OCI-LY1 (cell line): ENCODE measurements at regions not wholly inside any gene's neighbourhood (a gene's known extent, or its start where the extent isn't known, plus 50 kb on each side); places are given as distances from the start of the nearest gene placed in this dataset.

ENCODE experiments used
- H2AFZ ChIP-seq: fragments of 200-600 bp; sonication (generic), shearing (Covaris generic); 2 replicates; pipeline ENCODE4 v1.6.0; 2014; ENCODE audit warnings: antibody characterized with exemption, mild to moderate bottlenecking, low read length
- H3F3A ChIP-seq: fragments of 200-600 bp; sonication (generic), shearing (Covaris generic); 2 replicates; pipeline ENCODE4 v1.6.0; 2014; ENCODE audit warnings: mild to moderate bottlenecking, antibody characterized with exemption, low read length, moderate library complexity; ENCODE audit not compliant: insufficient read depth
- H3K27ac ChIP-seq: fragments of 200-600 bp; sonication (generic); 2 replicates; pipeline ENCODE4 v1.5.1; 2014; ENCODE audit warnings: low read length, mixed run types, mild to moderate bottlenecking, low read depth; ENCODE audit not compliant: poor library complexity, severe bottlenecking
- H3K27me3 ChIP-seq: fragments of 200-600 bp; sonication (generic); 2 replicates; pipeline ENCODE4 v1.6.0; 2014; ENCODE audit warnings: antibody characterized with exemption, mild to moderate bottlenecking, low read length, moderate library complexity; ENCODE audit not compliant: insufficient read depth
- H3K36me3 ChIP-seq: fragments of 200-600 bp; sonication (generic); 2 replicates; pipeline ENCODE4 v1.6.1; 2014; ENCODE audit warnings: mild to moderate bottlenecking, antibody characterized with exemption, low read length, moderate library complexity, mixed read lengths; ENCODE audit not compliant: insufficient read depth
- H3K4me1 ChIP-seq: fragments of 200-600 bp; sonication (generic); 2 replicates; pipeline ENCODE4 v1.5.1; 2014; ENCODE audit warnings: mild to moderate bottlenecking, low read length, moderate library complexity; ENCODE audit not compliant: insufficient read depth, severe bottlenecking
- H3K4me2 ChIP-seq: fragments of 200-600 bp; sonication (generic), shearing (Covaris generic); 2 replicates; pipeline ENCODE4 v1.6.1; 2014; ENCODE audit warnings: low read length
- H3K4me3 ChIP-seq: fragments of 200-600 bp; sonication (generic); 2 replicates; pipeline ENCODE4 v1.5.1; 2014; ENCODE audit warnings: low read length, low read depth, mild to moderate bottlenecking, mixed read lengths; ENCODE audit not compliant: poor library complexity, severe bottlenecking
- H3K79me2 ChIP-seq: fragments of 200-600 bp; shearing (Covaris generic); 2 replicates; pipeline ENCODE4 v1.6.1; 2016; ENCODE audit warnings: mixed run types, low read length, mixed read lengths; ENCODE audit not compliant: insufficient read depth
- H3K9ac ChIP-seq: fragments of 200-600 bp; sonication (generic), shearing (Covaris generic); 2 replicates; pipeline ENCODE4 v1.6.1; 2014; ENCODE audit warnings: mild to moderate bottlenecking, low read length, mixed read lengths
- H3K9me2 ChIP-seq: fragments of 200-600 bp; sonication (generic), shearing (Covaris generic); 2 replicates; pipeline ENCODE4 v1.6.1; 2014; ENCODE audit warnings: low read depth, mild to moderate bottlenecking, low read length, mixed read lengths
- H3K9me3 ChIP-seq: fragments of 200-600 bp; shearing (Covaris generic); 2 replicates; pipeline ENCODE4 v1.6.1; 2014; ENCODE audit warnings: low read length, mixed read lengths
- H4K20me1 ChIP-seq: fragments of 200-600 bp; sonication (generic), shearing (Covaris generic); 2 replicates; pipeline ENCODE4 v1.6.0; 2016; ENCODE audit warnings: mild to moderate bottlenecking, low read length; ENCODE audit not compliant: insufficient read depth
- CTCF ChIP-seq: fragments of 200-600 bp; sonication (generic), shearing (Covaris generic); IDR thresholded peaks from 2 replicates; pipeline ENCODE4 v1.5.1; 2017; ENCODE audit warnings: mild to moderate bottlenecking, antibody characterized with exemption, low read length, moderate library complexity, mixed read lengths
- EZH2 ChIP-seq: fragments of 200-600 bp; sonication (generic), shearing (Covaris generic); IDR thresholded peaks from 2 replicates; pipeline ENCODE4 v1.8.0; 2017; ENCODE audit warnings: borderline replicate concordance, mixed run types, mild to moderate bottlenecking, antibody characterized with exemption, low read length, moderate library complexity, mixed read lengths

GRCh38 chr3:152669560-152669959, 165.4 kb upstream of the P2RY1 start:
- Histone ChIP-seq H3K9me2 (no peaks in the 10 kb centered on the region), H3K9ac (no peak overlapping the region), H3K9me3 (no peaks in the 10 kb centered on the region), H2AFZ (no peak overlapping the region), H3K79me2 (no peaks in the 10 kb centered on the region), H3K4me3 (no peak overlapping the region), H3K27ac (no peak overlapping the region), H4K20me1 (no peaks in the 10 kb centered on the region), H3K36me3 (no peaks in the 10 kb centered on the region), H3K4me1 (no peaks in the 10 kb centered on the region), H3F3A (no peaks in the 10 kb centered on the region), H3K4me2 (no peak overlapping the region), H3K27me3 (no peaks in the 10 kb centered on the region)
- TF ChIP-seq EZH2 (no peak), CTCF (no peak)

GRCh38 chr3:152671446-152672319, 163.2 kb upstream of the P2RY1 start:
- Histone ChIP-seq H3K9me2 (no peaks in the 10 kb centered on the region), H3K9me3 (no peaks in the 10 kb centered on the region), H4K20me1 (no peaks in the 10 kb centered on the region), H2AFZ (no peak overlapping the region), H3K9ac (no peak overlapping the region), H3K4me3 (no peak overlapping the region), H3K79me2 (no peaks in the 10 kb centered on the region), H3K27me3 (no peaks in the 10 kb centered on the region), H3K36me3 (no peaks in the 10 kb centered on the region), H3K4me2 (no peak overlapping the region), H3F3A (no peaks in the 10 kb centered on the region), H3K27ac (no peak overlapping the region), H3K4me1 (no peaks in the 10 kb centered on the region)
- TF ChIP-seq EZH2 (no peak), CTCF (no peak)

GRCh38 chr3:152672320-152672649, 162.6 kb upstream of the P2RY1 start:
- Histone ChIP-seq H3F3A (no peaks in the 10 kb centered on the region), H3K9me2 (no peaks in the 10 kb centered on the region), H4K20me1 (no peaks in the 10 kb centered on the region), H3K9me3 (no peaks in the 10 kb centered on the region), H3K27me3 (no peaks in the 10 kb centered on the region), H3K4me3 (no peak overlapping the region), H3K4me2 (no peak overlapping the region), H3K4me1 (no peaks in the 10 kb centered on the region), H2AFZ (no peak overlapping the region), H3K9ac (no peak overlapping the region), H3K27ac (no peak overlapping the region), H3K79me2 (no peaks in the 10 kb centered on the region), H3K36me3 (no peaks in the 10 kb centered on the region)
- no peak for TF ChIP-seq EZH2
